HepG2 (cell line): ENCODE measurements at regions not wholly inside any gene's neighbourhood (a gene's known extent, or its start where the extent isn't known, plus 50 kb on each side); places are given as distances from the start of the nearest gene placed in this dataset.

Source experiments
- ATAC-seq: fragments of 200-7000 bp; cut with Tn5 transposase; 3 replicates; pipeline ENCODE4 v1.9.1; 2020; ENCODE audit warnings: mild to moderate bottlenecking, moderate library complexity
- BruUV-seq: library from RNA; stranded (reverse); fragments of 400-500 nt; replicated peaks from 2 replicates; lab custom pipeline; 2021; lab: Mats Ljungman, UMichigan
- CTCF ChIA-PET: fragments of 300-600 bp; formaldehyde crosslinking; extraction: SDS; loops from one replicate; lab custom pipeline; 2021; ENCODE audit warnings: low total read pairs, inconsistent platforms, low intra/inter-chr PET ratio; lab: Yijun Ruan, JAX
- POLR2A ChIA-PET: fragments of 350-600 bp; sonication (Branson Sonifier 250); formaldehyde crosslinking; loops from one replicate; lab custom pipeline; 2020; ENCODE audit warnings: antibody characterized with exemption, inconsistent platforms; lab: Yijun Ruan, JAX
- DNase-seq: peaks from one replicate; pipeline ENCODE4 v3.0.0-alpha.2; 2015; ENCODE audit warnings: low spot score
- FAIRE-seq: peaks from 3 replicates; lab custom pipeline; 2011; peaks lifted over from hg19 to GRCh38; lab: Jason Lieb, UNC
- H2AFZ ChIP-seq: one replicate; pipeline ENCODE4 v1.6.1; 2011; ENCODE audit warnings: low read length, inconsistent platforms
- H3K27ac ChIP-seq: fragments of 300-600 bp; 3 replicates; pipeline ENCODE4 v1.8.0; 2011; ENCODE audit warnings: mixed run types, mild to moderate bottlenecking, mixed read lengths, low read length, inconsistent platforms; ENCODE audit not compliant: insufficient read depth; ENCODE audit errors: extremely low read length
- H3K27me3 ChIP-seq, 2 experiments: fragments of 200-600 bp in 1 of 2; 2 replicates in 1 of 2; 3 replicates in 1 of 2; pipeline versions ENCODE4 v1.6.0 to v1.8.0; 2011; ENCODE audit warnings: low read length in 2 of 2, mild to moderate bottlenecking in 2 of 2, moderate library complexity in 2 of 2, inconsistent platforms in 1 of 2; ENCODE audit not compliant: insufficient read depth in 2 of 2, control insufficient read depth in 1 of 2
- H3K36me3 ChIP-seq, 2 experiments: fragments of 200-600 bp in 1 of 2; replicated peaks in 1 of 2; 2 replicates in 1 of 2; 3 replicates in 1 of 2; pipeline versions ENCODE4 v1.5.1 to v1.8.0; 2011; ENCODE audit warnings: low read length in 2 of 2, inconsistent platforms in 1 of 2; ENCODE audit not compliant: insufficient read depth in 2 of 2, control insufficient read depth in 1 of 2
- H3K4me1 ChIP-seq: 2 replicates; pipeline ENCODE4 v1.5.1; 2012; ENCODE audit warnings: low read length, inconsistent platforms; ENCODE audit not compliant: insufficient read depth
- H3K4me2 ChIP-seq: 2 replicates; pipeline ENCODE4 v1.6.0; 2011; ENCODE audit warnings: low read depth, low read length, inconsistent platforms
- H3K4me3 ChIP-seq, 3 experiments: fragments of 200-600 bp in 1 of 3; sonication (generic), shearing (Covaris generic) in 1 of 3; replicated peaks in 1 of 3; 2 replicates each; pipeline ENCODE4 v1.5.1; 2011 to 2016; ENCODE audit warnings: low read length in 3 of 3, inconsistent platforms in 2 of 3, low read depth in 2 of 3, mild to moderate bottlenecking in 2 of 3, control low read depth in 1 of 3, mixed read lengths in 1 of 3; ENCODE audit not compliant: insufficient read depth in 1 of 3
- H3K79me2 ChIP-seq: one replicate; pipeline ENCODE4 v1.6.1; 2011; ENCODE audit warnings: low read length, inconsistent platforms; ENCODE audit not compliant: insufficient read depth
- H3K9ac ChIP-seq: 2 replicates; pipeline ENCODE4 v1.6.0; 2011; ENCODE audit warnings: mild to moderate bottlenecking, low read depth, low read length, inconsistent platforms; ENCODE audit not compliant: insufficient read depth
- H3K9me3 ChIP-seq: 2 replicates; pipeline ENCODE4 v1.5.1; 2012; ENCODE audit warnings: mild to moderate bottlenecking, low read length
- H4K20me1 ChIP-seq: 2 replicates; pipeline ENCODE4 v1.6.0; 2011; ENCODE audit warnings: inconsistent platforms, mild to moderate bottlenecking, low read length, moderate library complexity; ENCODE audit not compliant: insufficient read depth
- AFF4 ChIP-seq: sonication (generic); formaldehyde crosslinking; IDR thresholded peaks from 2 replicates; pipeline ENCODE4 v1.4.0; 2020; ENCODE audit warnings: missing genetic modification reagents
- ARID2 ChIP-seq: sonication (generic); formaldehyde crosslinking; IDR thresholded peaks from 2 replicates; pipeline ENCODE4 v1.8.1; 2022; ENCODE audit warnings: mild to moderate bottlenecking, missing genetic modification reagents, borderline replicate concordance
- FOXK1 ChIP-seq: sonication (generic); formaldehyde crosslinking; IDR thresholded peaks from 2 replicates; pipeline ENCODE4 v1.4.0; 2020; ENCODE audit warnings: low read depth, missing genetic modification reagents, borderline replicate concordance
- GLI4 ChIP-seq: sonication (generic); formaldehyde crosslinking; IDR thresholded peaks from 2 replicates; pipeline ENCODE4 v1.5.1; 2020; ENCODE audit warnings: missing genetic modification reagents, mild to moderate bottlenecking, moderate library complexity, borderline replicate concordance
- MIXL1 ChIP-seq: IDR thresholded peaks from 2 replicates; pipeline ENCODE4 v1.6.1; 2016
- MXD4 ChIP-seq: IDR thresholded peaks from 2 replicates; pipeline ENCODE4 v1.6.1; 2016; ENCODE audit warnings: mild to moderate bottlenecking, missing biosample characterization, missing genetic modification reagents
- SMARCE1 ChIP-seq: fragments of 450-650 bp; IDR thresholded peaks from 2 replicates; pipeline ENCODE4 v1.6.1; 2017; ENCODE audit warnings: borderline replicate concordance
- SP140L ChIP-seq: sonication (generic); formaldehyde crosslinking; IDR thresholded peaks from 2 replicates; pipeline ENCODE4 v1.4.0; 2020; ENCODE audit warnings: missing genetic modification reagents, borderline replicate concordance
- THYN1 ChIP-seq: sonication (generic); formaldehyde crosslinking; IDR thresholded peaks from 2 replicates; pipeline ENCODE4 v1.8.1; 2023; ENCODE audit warnings: low read depth, mild to moderate bottlenecking, moderate library complexity, missing genetic modification reagents, borderline replicate concordance
- ZNF326 ChIP-seq: sonication (generic); formaldehyde crosslinking; IDR thresholded peaks from 2 replicates; pipeline ENCODE4 v1.4.0; 2020; ENCODE audit warnings: missing genetic modification reagents, borderline replicate concordance
- ZNF333 ChIP-seq: sonication (generic); formaldehyde crosslinking; IDR thresholded peaks from 2 replicates; pipeline ENCODE4 v1.4.0; 2020; ENCODE audit warnings: mild to moderate bottlenecking, missing genetic modification reagents, borderline replicate concordance
- ZNF33A ChIP-seq: sonication (generic); formaldehyde crosslinking; IDR thresholded peaks from 2 replicates; pipeline ENCODE4 v1.5.1; 2020; ENCODE audit warnings: missing genetic modification reagents, mild to moderate bottlenecking, moderate library complexity, borderline replicate concordance
- ZNF446 ChIP-seq: sonication (generic); formaldehyde crosslinking; IDR thresholded peaks from 2 replicates; pipeline ENCODE4 v1.5.0; 2020; ENCODE audit warnings: mild to moderate bottlenecking, missing genetic modification reagents
- ZNF570 ChIP-seq: sonication (generic); formaldehyde crosslinking; IDR thresholded peaks from 2 replicates; pipeline ENCODE4 v1.4.0; 2020; ENCODE audit warnings: mild to moderate bottlenecking, missing genetic modification reagents, borderline replicate concordance
- ZNF615 ChIP-seq: sonication (generic); formaldehyde crosslinking; IDR thresholded peaks from 2 replicates; pipeline ENCODE4 v1.5.0; 2020; ENCODE audit warnings: mild to moderate bottlenecking, missing genetic modification reagents, borderline replicate concordance
- ZNF644 ChIP-seq: IDR thresholded peaks from 2 replicates; pipeline ENCODE4 v1.6.1; 2016; ENCODE audit warnings: low read depth
- WGBS: methylation state at CpG from one replicate; pipeline ENCODE4 v1.1.6; 2017; ENCODE audit warnings: low lambda C conversion rate; 5-methylcytosine and 5-hydroxymethylcytosine counted together
- in situ Hi-C: cut with HindIII; loops from 2 replicates; pipeline ENCODE4 v1.10.0; 2017; ENCODE audit warnings: low pct_unique_long_range_greater_than_20kb; ENCODE audit not compliant: extremely low pct_ligation_motif_present
- intact Hi-C: fragments of 100-400 bp; cut with micrococcal nuclease; formaldehyde crosslinking; loops from one replicate; pipeline ENCODE4 v1.10.0; 2022; ENCODE audit not compliant: unreplicated experiment

GRCh38 chr5:114118511-114118910, 243.4 kb upstream of the KCNN2 start (continued):
- TF ChIP-seq AFF4 (CRISPR knock-in tag) (no peak), SP140L (CRISPR knock-in tag) (no peak), ZNF326 (CRISPR knock-in tag) (no peak), MIXL1 (CRISPR knock-in tag) (no peak), FOXK1 (CRISPR knock-in tag) (no peak)

- Histone ChIP-seq H2AFZ (no peak overlapping the region), H3K9ac (no peak overlapping the region), H3K9me3 (no peaks in the 10 kb centered on the region; the same call in 1 of the 2 replicates), H3K27ac (no peak overlapping the region), H3K4me3 (no peak overlapping the region), H3K27me3 (no peaks in the 10 kb centered on the region; a peak in 1 of 5 replicates), H4K20me1 (no peaks in the 10 kb centered on the region), H3K36me3 (no peaks in the 10 kb centered on the region), H3K79me2 (no peaks in the 10 kb centered on the region), H3K4me2 (no peak overlapping the region), H3K4me1 (no peaks in the 10 kb centered on the region)
- FAIRE-seq: no peak
- intact Hi-C loops (no loop called here), in situ Hi-C loops (no loop called here)
- TF ChIP-seq SMARCE1 (no peak), ZNF333 (CRISPR knock-in tag) (no peak), ARID2 (no peak), ZNF33A (no peak), MXD4 (CRISPR knock-in tag) (no peak), GLI4 (CRISPR knock-in tag) (no peak), ZNF446 (CRISPR knock-in tag) (no peak), ZNF615 (CRISPR knock-in tag) (no peak), THYN1 (CRISPR knock-in tag) (no peak), ZNF570 (CRISPR knock-in tag) (no peak), ZNF644 (CRISPR knock-in tag) (no peak)
- CTCF ChIA-PET: no interaction called here
- DNase-seq: no peak
- ATAC-seq: no peak
- 6% methylated on average over 4 of the region's 4 CpGs for WGBS
- BruUV-seq: no TSS peak
- POLR2A ChIA-PET: no interaction called here
These were observed 241.7 kb upstream of the KCNN2 start for GRCh38 chr5:114120166-114120565.
